Right lobe of liver (tissue), 6 donors: ENCODE measurements at regions not wholly inside any gene's neighbourhood (a gene's known extent, or its start where the extent isn't known, plus 50 kb on each side); places are given as distances from the start of the nearest gene placed in this dataset.

ENCODE experiments used
- ATAC-seq, 4 donors: fragments of 200-7000 bp; cut with Tn5 transposase; one replicate each; pipeline ENCODE4 v1.9.1; 2020; ENCODE audit warnings: mild to moderate bottlenecking in 4 of 4, moderate library complexity in 4 of 4
- DNase-seq, 3 donors: peaks; one replicate each; pipeline ENCODE4 v3.0.0-alpha.2; 2020
- H3K27ac ChIP-seq, 3 donors: fragments of 200-600 bp; one replicate each; pipeline ENCODE4 v1.8.0; 2022
- H3K27me3 ChIP-seq, 2 donors: fragments of 200-600 bp; one replicate each; pipeline ENCODE4 v1.8.0; 2022
- H3K36me3 ChIP-seq, 4 donors: fragments of 200-600 bp; sonication (generic) in 1 of 4; one replicate each; pipeline versions ENCODE4 v1.5.1 to v1.8.0; 2017 to 2022; ENCODE audit warnings: control low read depth in 1 of 4
- H3K4me1 ChIP-seq, 4 donors: fragments of 200-600 bp; sonication (generic) in 1 of 4; one replicate each; pipeline versions ENCODE4 v1.5.1 to v1.8.0; 2017 to 2022; ENCODE audit warnings: control low read depth in 1 of 4
- H3K4me3 ChIP-seq, 3 donors: fragments of 200-600 bp; one replicate each; pipeline ENCODE4 v1.8.0; 2022
- H3K9me3 ChIP-seq, 4 donors: fragments of 200-600 bp; sonication (generic) in 1 of 4; one replicate each; pipeline versions ENCODE4 v1.5.1 to v1.8.0; 2017 to 2022; ENCODE audit warnings: control low read depth in 1 of 4
- POLR2A ChIP-seq: fragments of 450-650 bp; IDR thresholded peaks from one replicate; pipeline ENCODE4 v1.6.1; 2017; ENCODE audit warnings: antibody characterized with exemption, mild to moderate bottlenecking
- WGBS: methylation state at CpG from one replicate; pipeline ENCODE4 v1.1.6; 2018; ENCODE audit warnings: low coverage, low lambda C conversion rate; ENCODE audit not compliant: insufficient coverage; ENCODE audit errors: missing lambda C conversion rate; 5-methylcytosine and 5-hydroxymethylcytosine counted together
- intact Hi-C, 2 donors: fragments of 100-400 bp; cut with DNase I; formaldehyde crosslinking; loops; one replicate each; pipeline versions ENCODE4 v1.11.2 to v1.14.1; 2022
- TF ChIP-seq, protein P1 (sequence below), 4 donors: fragments of 200-600 bp in 3 of 4; fragments of 450-650 bp in 1 of 4; IDR thresholded peaks; one replicate each; pipeline versions ENCODE4 v1.5.1 to v1.8.0; 2016 to 2022; ENCODE audit warnings: antibody characterized with exemption in 4 of 4, mild to moderate bottlenecking in 2 of 4
- donor health status: DM: no; HTN: yes; CAD: no.
- donor health status: DM: no; HTN: no; CAD: no.
- donor health status: DM: no; HTN: no; CAD: no.
- donor health status: DM: no; HTN: yes; CAD: no.
- donor health status: DM: no; HTN: yes; CAD: no.

DNA sequence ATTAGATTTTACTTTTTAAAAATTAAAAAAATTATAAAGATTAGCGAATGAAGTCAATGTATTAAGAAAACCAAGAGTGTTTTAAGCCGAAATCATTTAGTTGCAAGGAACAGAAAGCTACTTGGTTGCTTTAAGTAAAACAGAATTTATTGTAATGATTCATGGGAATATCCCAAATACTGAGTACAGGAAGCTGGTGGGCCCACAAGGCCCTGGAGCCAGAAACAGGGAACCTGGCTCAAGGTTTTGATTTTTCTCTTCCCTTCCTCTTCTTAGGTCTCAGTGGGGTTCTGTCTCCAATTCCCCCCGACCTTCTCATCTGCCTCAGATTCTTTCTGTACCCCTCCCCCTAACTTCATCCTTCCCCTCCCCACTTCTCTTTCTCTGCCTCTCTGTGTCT lies 229.0 kb downstream of the TLE3 start:
- no peak for ATAC-seq
- Histone ChIP-seq H3K9me3 (peaks cover 0 to 1% (median 0%) of the 10 kb centered on the region in 4 donors), H3K27me3 (no peaks in the 10 kb centered on the region), H3K27ac (no peak overlapping the region), H3K4me3 (no peak overlapping the region), H3K4me1 (no peaks in the 10 kb centered on the region), H3K36me3 (no peaks in the 10 kb centered on the region)
- TF ChIP-seq POLR2A, result no peak
- TF ChIP-seq, protein P1, sequence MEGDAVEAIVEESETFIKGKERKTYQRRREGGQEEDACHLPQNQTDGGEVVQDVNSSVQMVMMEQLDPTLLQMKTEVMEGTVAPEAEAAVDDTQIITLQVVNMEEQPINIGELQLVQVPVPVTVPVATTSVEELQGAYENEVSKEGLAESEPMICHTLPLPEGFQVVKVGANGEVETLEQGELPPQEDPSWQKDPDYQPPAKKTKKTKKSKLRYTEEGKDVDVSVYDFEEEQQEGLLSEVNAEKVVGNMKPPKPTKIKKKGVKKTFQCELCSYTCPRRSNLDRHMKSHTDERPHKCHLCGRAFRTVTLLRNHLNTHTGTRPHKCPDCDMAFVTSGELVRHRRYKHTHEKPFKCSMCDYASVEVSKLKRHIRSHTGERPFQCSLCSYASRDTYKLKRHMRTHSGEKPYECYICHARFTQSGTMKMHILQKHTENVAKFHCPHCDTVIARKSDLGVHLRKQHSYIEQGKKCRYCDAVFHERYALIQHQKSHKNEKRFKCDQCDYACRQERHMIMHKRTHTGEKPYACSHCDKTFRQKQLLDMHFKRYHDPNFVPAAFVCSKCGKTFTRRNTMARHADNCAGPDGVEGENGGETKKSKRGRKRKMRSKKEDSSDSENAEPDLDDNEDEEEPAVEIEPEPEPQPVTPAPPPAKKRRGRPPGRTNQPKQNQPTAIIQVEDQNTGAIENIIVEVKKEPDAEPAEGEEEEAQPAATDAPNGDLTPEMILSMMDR (IDR thresholded peaks at IDR 0.05), result no peak
- WGBS, result 69% methylated on average over 2 of the region's 3 CpGs
- intact Hi-C loops, result no loop called here
- DNase-seq, result no peak

DNA sequence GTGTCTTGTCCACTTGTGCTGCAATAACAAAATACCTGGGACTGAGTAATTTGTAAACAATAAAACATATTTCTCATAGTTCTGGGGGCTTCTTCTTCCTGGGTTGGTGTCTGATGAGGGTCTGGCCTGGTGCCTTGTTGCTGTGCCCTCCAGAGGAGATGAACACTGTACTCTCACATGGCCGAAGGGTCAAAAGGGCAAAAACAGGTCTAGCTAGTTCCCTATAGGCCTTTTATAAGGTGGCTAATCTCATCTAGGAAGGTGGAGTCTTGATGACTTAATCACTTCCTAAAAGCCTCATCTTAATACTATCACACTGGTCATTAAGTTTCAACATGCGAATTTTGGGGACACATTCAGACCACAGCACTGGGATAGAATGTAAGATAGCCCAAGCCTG lies 228.4 kb downstream of the TLE3 start:
- no peaks in the 10 kb centered on the region for H3K27me3 ChIP-seq
- ATAC-seq (no peak), DNase-seq (no peak)
- no peak overlapping the region for H3K4me3 ChIP-seq
- no peaks in the 10 kb centered on the region for H3K36me3 ChIP-seq
- peaks cover 0 to 4% (median 0%) of the 10 kb centered on the region in 4 donors for H3K9me3 ChIP-seq
- TF ChIP-seq, protein P1 (IDR thresholded peaks at IDR 0.05), result no peak
- TF ChIP-seq POLR2A, result no peak
- no peaks in the 10 kb centered on the region for H3K4me1 ChIP-seq
- H3K27ac ChIP-seq, result no peak overlapping the region
- intact Hi-C loops, result no loop called here
- 10% methylated on average over 2 of the region's 2 CpGs for WGBS

DNA sequence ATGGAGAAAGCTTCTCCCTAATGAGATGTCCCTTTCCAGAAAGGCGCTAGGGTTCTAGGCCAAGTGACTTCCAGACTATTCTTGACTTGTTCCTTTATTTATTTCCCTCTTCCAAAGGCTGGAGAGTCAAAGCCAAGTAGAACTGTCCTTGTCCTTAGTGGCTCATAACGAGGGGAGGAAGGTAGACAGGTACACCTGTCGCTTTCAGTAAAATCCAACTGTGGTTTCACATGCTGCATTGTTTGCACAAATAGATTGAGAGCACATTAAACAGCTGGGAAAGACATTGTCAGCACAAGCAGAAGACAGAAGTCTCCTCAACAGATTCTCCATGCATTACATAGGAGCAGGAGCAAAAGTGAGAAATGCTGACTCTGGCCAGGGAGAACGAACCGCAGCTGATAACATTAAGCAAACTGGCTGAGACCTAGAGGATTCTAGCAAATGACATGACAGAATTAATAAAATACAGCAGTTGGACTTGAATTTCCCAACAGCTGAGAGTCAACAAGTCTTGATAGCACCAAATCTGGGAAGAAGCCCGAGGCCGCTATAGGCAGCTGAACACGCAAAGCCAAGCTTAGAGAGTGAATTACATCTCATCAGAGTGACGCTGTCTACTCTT lies 227.7 kb downstream of the TLE3 start:
- Histone ChIP-seq H3K27me3 (no peaks in the 10 kb centered on the region), H3K27ac (no peak overlapping the region), H3K4me3 (no peak overlapping the region), H3K4me1 (no peaks in the 10 kb centered on the region), H3K9me3 (peaks cover 0 to 4% (median 0%) of the 10 kb centered on the region in 4 donors), H3K36me3 (no peaks in the 10 kb centered on the region)
- ATAC-seq (no peak), DNase-seq (no peak)
- TF ChIP-seq POLR2A, result no peak
- TF ChIP-seq, protein P1 (IDR thresholded peaks at IDR 0.05), result no peak
- WGBS, result 40% methylated on average over 9 of the region's 9 CpGs
- intact Hi-C loops, result no loop called here

DNA sequence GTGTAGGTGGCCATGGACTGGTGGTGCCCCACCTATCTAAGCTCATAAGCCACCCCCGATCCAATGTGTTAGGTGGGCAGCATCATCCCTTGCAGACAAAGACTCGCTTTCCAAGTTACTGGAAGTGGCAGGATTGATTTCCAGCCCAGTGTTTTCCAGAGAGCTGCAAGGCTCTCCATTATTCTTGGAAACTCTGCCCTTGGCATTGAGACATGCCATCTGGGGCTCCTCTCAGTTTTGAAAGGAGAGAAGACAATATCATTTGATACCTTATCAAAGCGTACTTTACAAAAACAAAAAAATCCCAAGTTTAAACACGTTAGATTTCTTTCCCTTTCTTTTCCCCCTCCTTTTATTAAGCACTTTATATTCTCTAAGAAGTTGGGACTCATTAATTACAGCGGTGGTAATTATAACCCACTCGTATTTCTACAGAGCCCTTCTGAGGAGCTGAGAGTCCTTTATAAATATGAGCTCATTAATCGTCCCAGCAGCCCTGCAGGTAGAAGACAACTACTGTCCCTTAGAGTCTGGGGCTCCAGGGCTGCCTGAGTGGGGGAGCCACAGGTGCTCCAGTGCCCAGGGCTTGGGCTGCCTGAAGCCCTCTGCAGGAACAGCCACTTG lies 226.1 kb downstream of the TLE3 start:
- intact Hi-C loops, result no loop called here
- ATAC-seq (no peak), DNase-seq (no peak)
- H3K9me3 ChIP-seq, result peaks cover 0 to 4% (median 0%) of the 10 kb centered on the region in 4 donors
- WGBS, result 72% methylated on average over 7 of the region's 7 CpGs
- no peaks in the 10 kb centered on the region for H3K4me1 ChIP-seq
- H3K27me3 ChIP-seq, result no peaks in the 10 kb centered on the region
- TF ChIP-seq POLR2A, result no peak
- TF ChIP-seq, protein P1 (IDR thresholded peaks at IDR 0.05), result no peak
- H3K4me3 ChIP-seq, result no peak overlapping the region
- H3K27ac ChIP-seq, result no peak overlapping the region
- no peaks in the 10 kb centered on the region for H3K36me3 ChIP-seq
